HEK293 (cell line): ENCODE measurements at regions not wholly inside any gene's neighbourhood (a gene's known extent, or its start where the extent isn't known, plus 50 kb on each side); places are given as distances from the start of the nearest gene placed in this dataset.

Experiments used
- CTCF ChIA-PET: fragments of 350-600 bp; formaldehyde crosslinking; extraction: SDS; loops from one replicate; lab custom pipeline; 2021; ENCODE audit warnings: antibody characterized with exemption; lab: Yijun Ruan, JAX
- POLR2A ChIA-PET: fragments of 300-600 bp; formaldehyde crosslinking; extraction: SDS; loops from one replicate; lab custom pipeline; 2020; ENCODE audit warnings: antibody characterized with exemption, inconsistent platforms; lab: Yijun Ruan, JAX
- H3K27ac ChIP-seq: fragments of 200-500 bp; sonication (Bioruptor generic); 2 replicates; pipeline ENCODE4 v1.5.1; 2014; ENCODE audit warnings: low read depth, low read length, control low read depth, inconsistent platforms; ENCODE audit errors: extremely low read depth
- H3K36me3 ChIP-seq, 2 experiments: fragments of 200-500 bp in 1 of 2; sonication (Bioruptor generic) in 1 of 2; 1 replicate in 1 of 2; 2 replicates in 1 of 2; pipeline ENCODE4 v1.5.1; 2014 to 2017; ENCODE audit warnings: inconsistent platforms in 2 of 2, low read length in 2 of 2; ENCODE audit not compliant: control insufficient read depth in 2 of 2, insufficient read depth in 1 of 2
- H3K4me1 ChIP-seq: fragments of 200-500 bp; sonication (Bioruptor generic); 2 replicates; pipeline ENCODE4 v1.5.1; 2014; ENCODE audit warnings: mild to moderate bottlenecking, low read length, inconsistent platforms; ENCODE audit not compliant: control insufficient read depth, insufficient read depth
- H3K4me3 ChIP-seq: 2 replicates; pipeline ENCODE4 v1.5.1; 2011; ENCODE audit warnings: low read depth, mild to moderate bottlenecking, control low read depth, low read length, moderate library complexity
- H3K9me3 ChIP-seq: fragments of 200-500 bp; sonication (Bioruptor generic); 2 replicates; pipeline ENCODE4 v1.5.1; 2014; ENCODE audit warnings: low read depth, low read length, inconsistent platforms; ENCODE audit not compliant: control insufficient read depth, insufficient read depth
- BCL11A ChIP-seq: fragments of 450-650 bp; formaldehyde crosslinking; IDR thresholded peaks from 2 replicates; pipeline ENCODE4 v1.5.1; 2016; ENCODE audit warnings: low read depth, missing biosample characterization, missing genetic modification characterization
- KLF10 ChIP-seq: fragments of 450-650 bp; IDR thresholded peaks from 2 replicates; pipeline ENCODE4 v1.5.1; 2018; ENCODE audit warnings: missing biosample characterization, mild to moderate bottlenecking, missing genetic modification characterization
- OSR2 ChIP-seq: fragments of 450-650 bp; formaldehyde crosslinking; IDR thresholded peaks from 2 replicates; pipeline ENCODE4 v1.5.1; 2016; ENCODE audit warnings: missing biosample characterization, missing genetic modification characterization
- PRDM1 ChIP-seq: fragments of 450-650 bp; formaldehyde crosslinking; IDR thresholded peaks from 2 replicates; pipeline ENCODE4; 2016; ENCODE audit warnings: missing biosample characterization, missing genetic modification characterization
- ZBTB11 ChIP-seq: fragments of 450-650 bp; formaldehyde crosslinking; conservative IDR thresholded peaks from 2 replicates; pipeline ENCODE4 v1.5.1; 2016; ENCODE audit warnings: low read depth, missing biosample characterization, missing genetic modification characterization
- ZBTB21 ChIP-seq: fragments of 450-650 bp; formaldehyde crosslinking; IDR thresholded peaks from 2 replicates; pipeline ENCODE4 v1.5.1; 2017; ENCODE audit warnings: missing biosample characterization, missing genetic modification characterization
- ZBTB44 ChIP-seq: fragments of 450-650 bp; IDR thresholded peaks from 2 replicates; pipeline ENCODE4 v1.5.1; 2018; ENCODE audit warnings: missing biosample characterization, mild to moderate bottlenecking, missing genetic modification characterization
- ZBTB7A ChIP-seq: fragments of 450-650 bp; formaldehyde crosslinking; IDR thresholded peaks from 2 replicates; pipeline ENCODE4 v1.5.1; 2016; ENCODE audit warnings: low read depth, missing biosample characterization, missing genetic modification characterization
- ZNF114 ChIP-seq: fragments of 450-650 bp; formaldehyde crosslinking; IDR thresholded peaks from 2 replicates; pipeline ENCODE4 v1.5.0; 2017; ENCODE audit warnings: missing biosample characterization, missing genetic modification characterization
- ZNF132 ChIP-seq: fragments of 450-650 bp; formaldehyde crosslinking; IDR thresholded peaks from 2 replicates; pipeline ENCODE4 v1.5.1; 2017; ENCODE audit warnings: missing biosample characterization, missing genetic modification characterization, borderline replicate concordance
- ZNF169 ChIP-seq: fragments of 450-650 bp; formaldehyde crosslinking; IDR thresholded peaks from 2 replicates; pipeline ENCODE4 v1.5.1; 2016; ENCODE audit warnings: missing biosample characterization, missing genetic modification characterization
- ZNF174 ChIP-seq: fragments of 450-650 bp; formaldehyde crosslinking; IDR thresholded peaks from 2 replicates; pipeline ENCODE4 v1.5.0; 2017; ENCODE audit warnings: missing biosample characterization, mild to moderate bottlenecking, missing genetic modification characterization
- ZNF23 ChIP-seq: fragments of 450-650 bp; formaldehyde crosslinking; IDR thresholded peaks from 2 replicates; pipeline ENCODE4 v1.5.1; 2016; ENCODE audit warnings: missing biosample characterization, missing genetic modification characterization, borderline replicate concordance
- ZNF292 ChIP-seq: fragments of 450-650 bp; formaldehyde crosslinking; IDR thresholded peaks from 2 replicates; pipeline ENCODE4 v1.5.1; 2016; ENCODE audit warnings: low read depth, missing biosample characterization, missing genetic modification characterization, borderline replicate concordance
- ZNF426 ChIP-seq: fragments of 450-650 bp; formaldehyde crosslinking; IDR thresholded peaks from 2 replicates; pipeline ENCODE4 v1.5.1; 2017; ENCODE audit warnings: missing biosample characterization, missing genetic modification characterization, mild to moderate bottlenecking, inconsistent platforms, moderate library complexity
- ZNF449 ChIP-seq: fragments of 450-650 bp; formaldehyde crosslinking; IDR thresholded peaks from 2 replicates; pipeline ENCODE4 v1.5.1; 2017; ENCODE audit warnings: missing biosample characterization, mild to moderate bottlenecking, missing genetic modification characterization, moderate library complexity
- ZNF473 ChIP-seq: fragments of 450-650 bp; formaldehyde crosslinking; IDR thresholded peaks from 2 replicates; pipeline ENCODE4 v1.5.1; 2017; ENCODE audit warnings: missing biosample characterization, missing genetic modification characterization
- ZNF571 ChIP-seq: fragments of 450-650 bp; formaldehyde crosslinking; IDR thresholded peaks from 2 replicates; pipeline ENCODE4 v1.5.0; 2017; ENCODE audit warnings: missing biosample characterization, missing genetic modification characterization
- ZNF621 ChIP-seq: fragments of 450-650 bp; formaldehyde crosslinking; IDR thresholded peaks from 2 replicates; pipeline ENCODE4 v1.5.1; 2017; ENCODE audit warnings: missing biosample characterization, missing genetic modification characterization
- ZNF658 ChIP-seq: fragments of 450-650 bp; formaldehyde crosslinking; IDR thresholded peaks from 2 replicates; pipeline ENCODE4; 2016; ENCODE audit warnings: missing biosample characterization, missing genetic modification characterization
- ZNF660 ChIP-seq: fragments of 450-650 bp; IDR thresholded peaks from 2 replicates; pipeline ENCODE4 v1.5.1; 2018; ENCODE audit warnings: missing biosample characterization, mild to moderate bottlenecking, missing genetic modification characterization
- ZNF777 ChIP-seq: fragments of 450-650 bp; formaldehyde crosslinking; IDR thresholded peaks from 2 replicates; pipeline ENCODE4 v1.5.1; 2017; ENCODE audit warnings: missing biosample characterization, missing genetic modification characterization, borderline replicate concordance
- ZXDB ChIP-seq: fragments of 450-650 bp; formaldehyde crosslinking; IDR thresholded peaks from 2 replicates; pipeline ENCODE4 v1.5.1; 2016; ENCODE audit warnings: missing biosample characterization, missing genetic modification characterization
- TF ChIP-seq, protein P1 (sequence below): fragments of 450-650 bp; formaldehyde crosslinking; IDR thresholded peaks from 2 replicates; pipeline ENCODE4 v1.5.1; 2016; ENCODE audit warnings: missing biosample characterization, missing genetic modification characterization

- TF ChIP-seq, protein P1, sequence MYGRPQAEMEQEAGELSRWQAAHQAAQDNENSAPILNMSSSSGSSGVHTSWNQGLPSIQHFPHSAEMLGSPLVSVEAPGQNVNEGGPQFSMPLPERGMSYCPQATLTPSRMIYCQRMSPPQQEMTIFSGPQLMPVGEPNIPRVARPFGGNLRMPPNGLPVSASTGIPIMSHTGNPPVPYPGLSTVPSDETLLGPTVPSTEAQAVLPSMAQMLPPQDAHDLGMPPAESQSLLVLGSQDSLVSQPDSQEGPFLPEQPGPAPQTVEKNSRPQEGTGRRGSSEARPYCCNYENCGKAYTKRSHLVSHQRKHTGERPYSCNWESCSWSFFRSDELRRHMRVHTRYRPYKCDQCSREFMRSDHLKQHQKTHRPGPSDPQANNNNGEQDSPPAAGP = no peak
Observed at GRCh38 chr13:111903143-111903542, 163.8 kb upstream of the SOX1 start (continued).

- Histone ChIP-seq H3K4me3 (no peak overlapping the region), H3K36me3 (no peaks in the 10 kb centered on the region), H3K9me3 (no peaks in the 10 kb centered on the region), H3K27ac (no peak overlapping the region), H3K4me1 (no peaks in the 10 kb centered on the region)
- POLR2A ChIA-PET = no interaction called here
- TF ChIP-seq ZNF169 (tag by site-specific recombination) = no peak
- TF ChIP-seq ZNF571 (tag by site-specific recombination) = no peak
- no peak for TF ChIP-seq ZNF449 (tag by site-specific recombination)
- TF ChIP-seq ZNF621 (tag by site-specific recombination) = no peak
- TF ChIP-seq OSR2 = no peak
- no peak for TF ChIP-seq ZNF292 (tag by site-specific recombination)
- no peak for TF ChIP-seq BCL11A (tag by site-specific recombination)
- TF ChIP-seq ZNF114 (tag by site-specific recombination) = no peak
- no peak for TF ChIP-seq ZBTB44
- no peak for TF ChIP-seq ZNF660 (tag by site-specific recombination)
- no peak for TF ChIP-seq ZNF473 (tag by site-specific recombination)
- TF ChIP-seq ZBTB7A (tag by site-specific recombination) = no peak
- TF ChIP-seq ZXDB (tag by site-specific recombination) = no peak
- no peak for TF ChIP-seq ZNF658 (tag by site-specific recombination)
- TF ChIP-seq ZNF426 (tag by site-specific recombination) = no peak
- no peak for TF ChIP-seq PRDM1 (tag by site-specific recombination)
- TF ChIP-seq ZNF777 (tag by site-specific recombination) = no peak
- CTCF ChIA-PET = no interaction called here
Observed at GRCh38 chr13:111904166-111904565, 162.8 kb upstream of the SOX1 start.

DNA sequence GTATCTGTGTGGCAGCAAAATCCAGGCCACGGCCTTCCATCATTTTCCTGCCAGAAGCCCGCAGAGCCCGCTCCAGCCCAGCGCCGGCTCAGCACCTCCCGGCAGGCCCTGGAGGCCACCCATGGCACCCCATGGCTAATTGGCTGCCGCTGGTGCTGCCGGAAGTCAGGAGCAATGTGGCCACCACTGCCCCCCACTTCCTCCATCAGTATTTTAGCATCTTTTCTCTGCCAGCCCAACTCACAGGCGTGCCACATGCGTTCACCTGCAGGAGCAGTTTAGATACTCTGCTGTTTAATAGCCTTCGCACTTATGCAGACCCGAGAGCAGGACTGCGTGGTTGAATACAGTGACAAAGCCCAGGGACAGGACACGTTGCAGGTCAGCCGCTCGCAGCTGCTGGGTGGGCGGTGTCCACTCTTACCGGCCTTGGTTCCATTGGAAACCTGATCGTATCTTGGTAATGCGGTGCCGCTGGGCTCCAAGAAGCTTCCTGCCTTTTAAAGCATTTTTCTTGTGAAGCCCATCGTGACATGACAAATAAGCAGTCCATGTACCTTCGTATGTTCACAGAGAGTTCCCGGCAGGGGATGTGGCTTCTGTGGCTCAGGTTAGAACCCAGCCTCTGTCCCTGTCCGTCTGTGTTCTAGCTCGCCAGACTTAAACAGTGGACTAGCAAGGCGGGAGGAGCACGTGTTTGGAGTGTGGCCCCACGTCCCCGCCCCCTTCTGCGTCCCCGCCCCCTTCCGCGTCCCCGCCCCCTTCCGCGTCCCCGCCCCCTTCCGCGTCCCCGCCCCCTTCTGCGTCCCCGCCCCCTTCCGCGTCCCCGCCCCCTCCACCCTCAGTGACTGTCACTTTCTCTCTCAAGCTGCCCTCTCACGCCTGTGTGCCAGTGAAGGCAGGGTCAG lies 162.0 kb upstream of the SOX1 start:
- no peaks in the 10 kb centered on the region for H3K9me3 ChIP-seq
- H3K4me3 ChIP-seq = no peak overlapping the region
- H3K4me1 ChIP-seq = no peaks in the 10 kb centered on the region
- ChIA-PET POLR2A (no interaction called here), CTCF (no interaction called here)
- no peaks in the 10 kb centered on the region for H3K36me3 ChIP-seq
- no peak overlapping the region for H3K27ac ChIP-seq
- TF ChIP-seq ZNF132 = no peak
- TF ChIP-seq ZNF23 (tag by site-specific recombination) = no peak
- TF ChIP-seq ZBTB21 (tag by site-specific recombination) = no peak
- TF ChIP-seq OSR2 = no peak
- TF ChIP-seq ZBTB11 (tag by site-specific recombination) = no peak
- no peak for TF ChIP-seq KLF10 (tag by site-specific recombination)
- no peak for TF ChIP-seq ZNF174
